GM12891 (cell line): ENCODE measurements at regions not wholly inside any gene's neighbourhood (a gene's known extent, or its start where the extent isn't known, plus 50 kb on each side); places are given as distances from the start of the nearest gene placed in this dataset.
"Not testable (repeated sequence)": the region's sequence is repeated elsewhere in the genome, so short reads cannot be mapped to it uniquely, and the experiment has no call there.

Experiments
- DNase-seq: peaks from one replicate; pipeline ENCODE4 v3.0.0; 2011; ENCODE audit warnings: low spot score; ENCODE audit not compliant: insufficient read length
- FAIRE-seq: peaks from 2 replicates; lab custom pipeline; 2011; peaks lifted over from hg19 to GRCh38; lab: Jason Lieb, UNC
- PAX5 ChIP-seq: IDR thresholded peaks from 2 replicates; pipeline ENCODE4 v1.6.1; 2011; ENCODE audit warnings: low read length, moderate library complexity, mild to moderate bottlenecking; ENCODE audit not compliant: insufficient read depth, severe bottlenecking
- POLR2A ChIP-seq: IDR thresholded peaks from 2 replicates; pipeline ENCODE4 v1.6.1; 2011; ENCODE audit warnings: low read depth, low read length, control low read depth
- POLR2AphosphoS5 ChIP-seq: IDR thresholded peaks from 2 replicates; pipeline ENCODE4 v1.6.1; 2011; ENCODE audit warnings: low read depth, low read length, control low read depth
- POU2F2 ChIP-seq: IDR thresholded peaks from 2 replicates; pipeline ENCODE4 v1.6.1; 2011; ENCODE audit warnings: low read depth, mild to moderate bottlenecking, control low read depth, low read length, moderate library complexity
- SPI1 ChIP-seq: IDR thresholded peaks from 2 replicates; pipeline ENCODE4 v1.6.1; 2011; ENCODE audit warnings: low read depth, low read length, control low read depth
- TAF1 ChIP-seq: IDR thresholded peaks from 2 replicates; pipeline ENCODE4 v1.6.1; 2011; ENCODE audit warnings: low read depth, low read length, control low read depth

GRCh38 chr4:128690011-128690410, 119.5 kb upstream of the JADE1 start:
- TF ChIP-seq POLR2AphosphoS5 (no peak), POU2F2 (no peak), POLR2A (no peak), PAX5 (no peak), TAF1 (no peak), SPI1 (no peak)
- FAIRE-seq: no peak
- DNase-seq: no peak

GRCh38 chr4:128688846-128689437, 120.6 kb upstream of the JADE1 start:
- no peak for DNase-seq
- TF ChIP-seq POLR2AphosphoS5 (no peak), TAF1 (no peak), SPI1 (no peak)
- FAIRE-seq: no peak

- DNase-seq: no peak
- FAIRE-seq: no peak
- no peak for TF ChIP-seq PAX5
- TF ChIP-seq POLR2A: no peak
- no peak for TF ChIP-seq TAF1
- no peak for TF ChIP-seq POLR2AphosphoS5
- TF ChIP-seq POU2F2: no peak
- TF ChIP-seq SPI1: no peak
Observed at GRCh38 chr4:128688033-128688721, 121.3 kb upstream of the JADE1 start.

GRCh38 chr4:128686810-128687209, 122.7 kb upstream of the JADE1 start:
- TF ChIP-seq POU2F2 (no peak), POLR2A (no peak), POLR2AphosphoS5 (no peak), TAF1 (no peak), SPI1 (no peak), PAX5 (no peak)
- no peak for DNase-seq
- FAIRE-seq: no peak

- TF ChIP-seq TAF1: no peak
- TF ChIP-seq PAX5: no peak
- no peak for TF ChIP-seq POLR2A
- no peak for TF ChIP-seq SPI1
- TF ChIP-seq POLR2AphosphoS5: no peak
- no peak for TF ChIP-seq POU2F2
- no peak for DNase-seq
- FAIRE-seq: no peak
Observed at GRCh38 chr4:128686032-128686465, 123.5 kb upstream of the JADE1 start.

- FAIRE-seq: no peak
Observed at GRCh38 chr4:128684016-128684415, 125.5 kb upstream of the JADE1 start.

GRCh38 chr4:128682942-128683666, 126.4 kb upstream of the JADE1 start:
- no peak for TF ChIP-seq POLR2AphosphoS5
- TF ChIP-seq SPI1: peak; percentile 23; the same call in 1 of the 2 replicates
- TF ChIP-seq TAF1: no peak
- no peak for TF ChIP-seq POU2F2
- TF ChIP-seq POLR2A: no peak
- TF ChIP-seq PAX5: no peak
- DNase-seq (no peak), FAIRE-seq (peak; percentile 64)

More at GRCh38 chr4:128684016-128684415, 125.5 kb upstream of the JADE1 start:
- DNase-seq: no peak
- TF ChIP-seq PAX5: no peak
- no peak for TF ChIP-seq POLR2A
- no peak for TF ChIP-seq POLR2AphosphoS5
- TF ChIP-seq POU2F2: no peak
- TF ChIP-seq TAF1: no peak
- TF ChIP-seq SPI1: no peak

- DNase-seq (no peak), FAIRE-seq (no peak)
- TF ChIP-seq SPI1: no peak
- TF ChIP-seq POLR2AphosphoS5: no peak
- no peak for TF ChIP-seq POU2F2
- TF ChIP-seq TAF1: no peak
- no peak for TF ChIP-seq POLR2A
Observed at GRCh38 chr4:128676095-128676494, 133.4 kb upstream of the JADE1 start.

- peak; percentile 37 for DNase-seq
- TF ChIP-seq POLR2AphosphoS5: no peak
- TF ChIP-seq POU2F2: peak; percentile 89
- FAIRE-seq: peak; percentile 90
Observed at GRCh38 chr4:128675083-128675482, 134.4 kb upstream of the JADE1 start.

- DNase-seq, FAIRE-seq: not testable (repeated sequence)
Observed at GRCh38 chr4:128673159-128673558, 136.3 kb upstream of the JADE1 start.

- not testable (repeated sequence) for FAIRE-seq, DNase-seq
Observed at GRCh38 chr4:128672596-128672995, 136.9 kb upstream of the JADE1 start.
